Stimulated activated CD4-positive, alpha-beta T cell treated with anti-CD3 and anti-CD28 coated beads, TNF-alpha, amount 100 ng/mL, for 4 hours (primary cell): ENCODE measurements at regions not wholly inside any gene's neighbourhood (a gene's known extent, or its start where the extent isn't known, plus 50 kb on each side); places are given as distances from the start of the nearest gene placed in this dataset.
"Not testable (repeated sequence)": the region's sequence is repeated elsewhere in the genome, so short reads cannot be mapped to it uniquely, and the experiment has no call there.

Experiments
- DNase-seq, 3 experiments: peaks; one replicate each; pipeline ENCODE4 v3.0.0-alpha.2; 2020; ENCODE audit warnings: low read depth in 3 of 3

GRCh38 chrX:121169099-121170035 is 122.0 kb downstream of the GLUD2 start:
- no peak for DNase-seq

GRCh38 chrX:121172703-121173102 is 125.3 kb downstream of the GLUD2 start:
- DNase-seq, result no peak

GRCh38 chrX:121179972-121180371 is 132.6 kb downstream of the GLUD2 start:
- no peak for DNase-seq

GRCh38 chrX:121191779-121192178 is 144.4 kb downstream of the GLUD2 start:
- no peak for DNase-seq

GRCh38 chrX:121195719-121196118 is 148.3 kb downstream of the GLUD2 start:
- no peak for DNase-seq

- not testable (repeated sequence) for DNase-seq
These were observed 149.5 kb downstream of the GLUD2 start for GRCh38 chrX:121196872-121197444.

- no peak for DNase-seq
These were observed 161.2 kb downstream of the GLUD2 start for GRCh38 chrX:121208563-121208962.

- DNase-seq, result no peak
These were observed 169.4 kb downstream of the GLUD2 start for GRCh38 chrX:121216641-121217374.

- no peak for DNase-seq
These were observed 174.0 kb downstream of the GLUD2 start for GRCh38 chrX:121221322-121221977.

GRCh38 chrX:121227888-121228287 is 180.5 kb downstream of the GLUD2 start:
- DNase-seq, result no peak

GRCh38 chrX:121231566-121232358 is 184.4 kb downstream of the GLUD2 start:
- no peak for DNase-seq

- no peak for DNase-seq
These were observed 188.6 kb downstream of the GLUD2 start for GRCh38 chrX:121236040-121236439.

GRCh38 chrX:121238093-121238492 is 190.7 kb downstream of the GLUD2 start:
- DNase-seq, result no peak

GRCh38 chrX:121244511-121244910 is 197.1 kb downstream of the GLUD2 start:
- no peak for DNase-seq

- no peak for DNase-seq
These were observed 198.4 kb downstream of the GLUD2 start for GRCh38 chrX:121245763-121246162.

- no peak for DNase-seq
These were observed 206.9 kb downstream of the GLUD2 start for GRCh38 chrX:121254336-121254735.

GRCh38 chrX:121256647-121257046 is 209.2 kb downstream of the GLUD2 start:
- no peak for DNase-seq

- DNase-seq, result no peak
These were observed 211.1 kb downstream of the GLUD2 start for GRCh38 chrX:121258545-121258944.

- DNase-seq, result no peak
These were observed 211.8 kb downstream of the GLUD2 start for GRCh38 chrX:121259170-121259569.

- no peak for DNase-seq
These were observed 213.3 kb downstream of the GLUD2 start for GRCh38 chrX:121260596-121261240.

GRCh38 chrX:121283921-121284320 is 236.5 kb downstream of the GLUD2 start:
- DNase-seq, result no peak
